ENCODE measurements at regions not wholly inside any gene's neighbourhood (a gene's known extent, or its start where the extent isn't known, plus 50 kb on each side); places are given as distances from the start of the nearest gene placed in this dataset.

DNA sequence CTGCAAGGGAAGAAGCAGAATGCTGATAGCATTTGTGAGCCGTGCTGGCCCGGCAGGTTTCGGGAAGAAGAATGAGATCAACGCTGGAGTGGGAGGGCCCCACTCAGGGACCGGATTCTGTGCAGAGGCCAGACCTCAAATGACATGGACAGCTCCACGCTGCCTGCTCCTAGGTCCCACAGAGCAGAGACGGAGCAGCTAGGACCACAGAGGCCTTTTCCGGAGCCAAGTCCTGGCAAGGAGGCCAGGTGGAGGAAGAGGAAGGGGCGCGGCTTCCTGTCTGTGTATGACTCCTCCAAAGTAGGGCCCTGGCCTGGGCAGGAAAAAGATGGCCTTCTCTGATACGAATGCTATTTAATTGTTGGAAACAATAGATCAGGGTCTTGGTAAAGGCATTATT lies 139.9 kb downstream of the LRRC30 start:
- Histone ChIP-seq H3K4me2 (ENCODE audit: low read length) (no peak overlapping the region), H3K4me3 (ENCODE audit: low read depth, low read length, poor library complexity, severe bottlenecking) (no peak overlapping the region), H3K4me1 (ENCODE audit: insufficient read depth, low read length, severe bottlenecking) (no peaks in the 10 kb centered on the region), H4K20me1 (ENCODE audit: insufficient read depth, low read length) (no peaks in the 10 kb centered on the region), H3K27me3 (ENCODE audit: insufficient read depth, low read length) (no peaks in the 10 kb centered on the region), H3K27ac (ENCODE audit: low read depth, low read length, poor library complexity, severe bottlenecking) (no peak overlapping the region), H3K9ac (ENCODE audit: low read length) (no peak overlapping the region), H3K9me3 (ENCODE audit: low read length) (no peaks in the 10 kb centered on the region), H3K9me2 (ENCODE audit: low read depth, low read length) (no peaks in the 10 kb centered on the region), H2AFZ (ENCODE audit: low read length) (no peak overlapping the region), H3F3A (ENCODE audit: insufficient read depth, low read length) (no peaks in the 10 kb centered on the region), H3K79me2 (ENCODE audit: insufficient read depth, low read length) (no peaks in the 10 kb centered on the region), H3K36me3 (ENCODE audit: insufficient read depth, low read length) (no peaks in the 10 kb centered on the region)
- TF ChIP-seq, protein P1, sequence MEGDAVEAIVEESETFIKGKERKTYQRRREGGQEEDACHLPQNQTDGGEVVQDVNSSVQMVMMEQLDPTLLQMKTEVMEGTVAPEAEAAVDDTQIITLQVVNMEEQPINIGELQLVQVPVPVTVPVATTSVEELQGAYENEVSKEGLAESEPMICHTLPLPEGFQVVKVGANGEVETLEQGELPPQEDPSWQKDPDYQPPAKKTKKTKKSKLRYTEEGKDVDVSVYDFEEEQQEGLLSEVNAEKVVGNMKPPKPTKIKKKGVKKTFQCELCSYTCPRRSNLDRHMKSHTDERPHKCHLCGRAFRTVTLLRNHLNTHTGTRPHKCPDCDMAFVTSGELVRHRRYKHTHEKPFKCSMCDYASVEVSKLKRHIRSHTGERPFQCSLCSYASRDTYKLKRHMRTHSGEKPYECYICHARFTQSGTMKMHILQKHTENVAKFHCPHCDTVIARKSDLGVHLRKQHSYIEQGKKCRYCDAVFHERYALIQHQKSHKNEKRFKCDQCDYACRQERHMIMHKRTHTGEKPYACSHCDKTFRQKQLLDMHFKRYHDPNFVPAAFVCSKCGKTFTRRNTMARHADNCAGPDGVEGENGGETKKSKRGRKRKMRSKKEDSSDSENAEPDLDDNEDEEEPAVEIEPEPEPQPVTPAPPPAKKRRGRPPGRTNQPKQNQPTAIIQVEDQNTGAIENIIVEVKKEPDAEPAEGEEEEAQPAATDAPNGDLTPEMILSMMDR (IDR thresholded peaks at IDR 0.05; ENCODE audit: low read length): no peak
- TF ChIP-seq EZH2 (IDR thresholded peaks at IDR 0.05; ENCODE audit: borderline replicate concordance, low read length): no peak

DNA sequence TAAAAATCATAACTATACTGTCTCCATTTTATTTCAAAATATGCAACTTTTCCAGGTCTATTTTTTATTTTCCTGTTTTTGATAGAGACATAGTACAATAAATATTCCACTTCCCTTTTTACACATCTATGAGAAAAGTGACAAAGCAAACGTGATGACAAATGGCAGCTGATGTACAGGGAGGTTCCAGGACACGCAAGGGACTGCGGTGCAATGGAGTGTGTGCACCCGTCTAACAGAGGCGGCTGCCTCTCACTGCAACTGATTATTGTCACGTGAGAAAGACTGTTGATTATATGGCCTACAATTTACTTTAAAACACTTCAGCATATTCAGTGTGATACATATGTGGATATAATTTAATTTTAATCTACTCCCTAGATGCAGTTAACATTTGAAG lies 142.6 kb downstream of the LRRC30 start:
- H3K79me2 ChIP-seq (ENCODE audit: insufficient read depth, low read length): no peaks in the 10 kb centered on the region
- H3F3A ChIP-seq (ENCODE audit: insufficient read depth, low read length): no peaks in the 10 kb centered on the region
- no peaks in the 10 kb centered on the region for H3K9me2 ChIP-seq (ENCODE audit: low read depth, low read length)
- no peaks in the 10 kb centered on the region for H3K27me3 ChIP-seq (ENCODE audit: insufficient read depth, low read length)
- no peaks in the 10 kb centered on the region for H3K4me1 ChIP-seq (ENCODE audit: insufficient read depth, low read length, severe bottlenecking)
- no peak overlapping the region for H3K9ac ChIP-seq (ENCODE audit: low read length)
- H3K9me3 ChIP-seq (ENCODE audit: low read length): peaks cover 5% of the 10 kb centered on the region; the same call in 1 of the 2 replicates
- H3K4me3 ChIP-seq (ENCODE audit: low read depth, low read length, poor library complexity, severe bottlenecking): no peak overlapping the region
- H3K4me2 ChIP-seq (ENCODE audit: low read length): no peak overlapping the region
- H3K36me3 ChIP-seq (ENCODE audit: insufficient read depth, low read length): no peaks in the 10 kb centered on the region
- no peak overlapping the region for H2AFZ ChIP-seq (ENCODE audit: low read length)
- no peaks in the 10 kb centered on the region for H4K20me1 ChIP-seq (ENCODE audit: insufficient read depth, low read length)
- H3K27ac ChIP-seq (ENCODE audit: low read depth, low read length, poor library complexity, severe bottlenecking): no peak overlapping the region
- TF ChIP-seq EZH2 (IDR thresholded peaks at IDR 0.05; ENCODE audit: borderline replicate concordance, low read length): no peak
- TF ChIP-seq, protein P1 (IDR thresholded peaks at IDR 0.05; ENCODE audit: low read length): no peak

DNA sequence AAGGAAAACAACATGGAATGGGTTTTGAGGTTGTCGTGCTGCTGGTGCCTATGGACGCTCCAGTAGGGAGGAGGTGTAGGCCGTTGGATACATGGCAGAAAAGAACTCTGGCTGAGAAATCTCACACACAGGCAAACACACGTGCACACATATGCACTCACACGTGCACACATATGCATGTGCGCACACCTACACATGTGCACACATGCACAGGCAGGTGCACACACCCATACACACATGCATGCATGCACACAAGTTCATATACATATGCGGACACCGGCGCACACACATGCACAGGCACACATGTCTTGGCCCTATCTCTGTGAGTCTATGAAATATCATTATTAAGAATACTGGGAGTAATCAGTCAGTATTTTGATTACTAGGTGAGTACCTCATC lies 150.4 kb downstream of the LRRC30 start:
- H2AFZ ChIP-seq (ENCODE audit: low read length): no peak overlapping the region
- H4K20me1 ChIP-seq (ENCODE audit: insufficient read depth, low read length): no peaks in the 10 kb centered on the region
- no peaks in the 10 kb centered on the region for H3F3A ChIP-seq (ENCODE audit: insufficient read depth, low read length)
- no peaks in the 10 kb centered on the region for H3K36me3 ChIP-seq (ENCODE audit: insufficient read depth, low read length)
- no peak for TF ChIP-seq EZH2 (IDR thresholded peaks at IDR 0.05; ENCODE audit: borderline replicate concordance, low read length)
- TF ChIP-seq, protein P1 (IDR thresholded peaks at IDR 0.05; ENCODE audit: low read length): no peak
- no peaks in the 10 kb centered on the region for H3K79me2 ChIP-seq (ENCODE audit: insufficient read depth, low read length)
- no peak overlapping the region for H3K4me3 ChIP-seq (ENCODE audit: low read depth, low read length, poor library complexity, severe bottlenecking)
- no peaks in the 10 kb centered on the region for H3K27me3 ChIP-seq (ENCODE audit: insufficient read depth, low read length)
- H3K9me2 ChIP-seq (ENCODE audit: low read depth, low read length): no peaks in the 10 kb centered on the region
- H3K4me2 ChIP-seq (ENCODE audit: low read length): no peak overlapping the region
- peaks cover 5% of the 10 kb centered on the region; the same call in 1 of the 2 replicates for H3K9me3 ChIP-seq (ENCODE audit: low read length)
- no peak overlapping the region for H3K9ac ChIP-seq (ENCODE audit: low read length)
- H3K4me1 ChIP-seq (ENCODE audit: insufficient read depth, low read length, severe bottlenecking): no peaks in the 10 kb centered on the region
- H3K27ac ChIP-seq (ENCODE audit: low read depth, low read length, poor library complexity, severe bottlenecking): no peak overlapping the region
